Fibroblast of lung (primary cell): ENCODE measurements at regions not wholly inside any gene's neighbourhood (a gene's known extent, or its start where the extent isn't known, plus 50 kb on each side); places are given as distances from the start of the nearest gene placed in this dataset.
"Not testable (repeated sequence)": the region's sequence is repeated elsewhere in the genome, so short reads cannot be mapped to it uniquely, and the experiment has no call there.

Source experiments
- DNase-seq, 2 donors: peaks; one replicate each; pipeline versions ENCODE4 v3.0.0 to v3.0.0-alpha.2; 2010; ENCODE audit warnings: low read depth in 2 of 2
- H2AFZ ChIP-seq: 2 replicates; pipeline ENCODE4 v1.5.1; 2012; ENCODE audit warnings: low read length, control low read depth, inconsistent platforms
- H3K27ac ChIP-seq: 2 replicates; pipeline ENCODE4 v1.5.1; 2011; ENCODE audit warnings: low read length, control low read depth; ENCODE audit not compliant: insufficient read depth
- H3K27me3 ChIP-seq: 2 replicates; pipeline ENCODE4 v1.5.1; 2011; ENCODE audit warnings: mild to moderate bottlenecking, low read length; ENCODE audit not compliant: control insufficient read depth, insufficient read depth
- H3K36me3 ChIP-seq: 2 replicates; pipeline ENCODE4 v1.5.1; 2011; ENCODE audit warnings: low read length; ENCODE audit not compliant: control insufficient read depth, insufficient read depth
- H3K4me1 ChIP-seq: 2 replicates; pipeline ENCODE4 v1.5.1; 2011; ENCODE audit warnings: low read length; ENCODE audit not compliant: control insufficient read depth, insufficient read depth; ENCODE audit errors: extremely low read depth
- H3K4me2 ChIP-seq: 2 replicates; pipeline ENCODE4 v1.5.1; 2011; ENCODE audit warnings: low read length, control low read depth; ENCODE audit not compliant: insufficient read depth; ENCODE audit errors: extremely low read depth
- H3K4me3 ChIP-seq, 4 experiments: fragments of 200-600 bp in 1 of 4; sonication (generic) in 1 of 4; replicated peaks in 1 of 4; 2 replicates each; pipeline ENCODE4 v1.5.1; 2011 to 2016; ENCODE audit warnings: low read length in 4 of 4, low read depth in 3 of 4, mild to moderate bottlenecking in 3 of 4, control low read depth in 2 of 4, inconsistent platforms in 1 of 4, mixed read lengths in 1 of 4; ENCODE audit not compliant: insufficient read depth in 1 of 4; ENCODE audit errors: control extremely low read depth in 1 of 4
- H3K79me2 ChIP-seq: 2 replicates; pipeline ENCODE4 v1.5.1; 2012; ENCODE audit warnings: mild to moderate bottlenecking, low read length, inconsistent platforms; ENCODE audit not compliant: control insufficient read depth, insufficient read depth
- H3K9ac ChIP-seq: 2 replicates; pipeline ENCODE4 v1.5.1; 2011; ENCODE audit warnings: mild to moderate bottlenecking, low read length, control low read depth; ENCODE audit not compliant: insufficient read depth
- H3K9me3 ChIP-seq: 2 replicates; pipeline ENCODE4 v1.5.1; 2012; ENCODE audit warnings: low read depth, low read length; ENCODE audit not compliant: control insufficient read depth, insufficient read depth
- H4K20me1 ChIP-seq: 2 replicates; pipeline ENCODE4 v1.5.1; 2011; ENCODE audit warnings: low read length; ENCODE audit not compliant: control insufficient read depth, insufficient read depth; ENCODE audit errors: extremely low read depth
- EZH2 ChIP-seq: IDR thresholded peaks from 2 replicates; pipeline ENCODE4 v1.5.1; 2012; ENCODE audit warnings: low read length, control low read depth, mild to moderate bottlenecking; ENCODE audit errors: missing control alignments
- TF ChIP-seq, protein P1 (sequence below), 2 donors: IDR thresholded peaks in 1 of 2; conservative IDR thresholded peaks in 1 of 2; 1 replicate in 1 of 2; 2 replicates in 1 of 2; pipeline ENCODE4 v1.5.1; 2011 to 2012; ENCODE audit warnings: low read length in 2 of 2, control low read depth in 1 of 2, inconsistent platforms in 1 of 2, low read depth in 1 of 2, mild to moderate bottlenecking in 1 of 2

DNA sequence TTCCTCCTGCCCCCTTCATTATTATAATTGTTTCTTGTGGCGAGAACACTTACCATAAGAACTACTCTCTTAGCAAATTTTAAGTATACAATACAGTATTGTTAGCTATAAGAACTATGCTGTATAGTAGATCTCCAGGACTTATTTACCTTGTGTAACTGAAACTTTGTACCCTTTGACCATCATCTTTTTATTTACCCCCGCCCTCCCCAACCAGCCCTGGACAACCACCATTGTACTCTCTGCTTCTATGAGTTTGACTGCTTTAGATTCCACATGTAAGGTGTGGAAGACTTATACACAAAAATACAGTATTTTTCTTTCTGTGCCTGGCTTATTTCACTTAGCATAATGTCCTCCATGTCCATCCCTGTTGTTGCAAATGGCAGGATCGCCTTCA is 161.1 kb downstream of the PHF8 start:
- Histone ChIP-seq H3K79me2 (no peaks in the 10 kb centered on the region), H3K9ac (no peak overlapping the region), H3K9me3 (no peaks in the 10 kb centered on the region), H3K27me3 (no peaks in the 10 kb centered on the region), H3K27ac (no peak overlapping the region), H2AFZ (no peak overlapping the region), H3K4me1 (no peaks in the 10 kb centered on the region), H3K4me3 (no peak overlapping the region), H3K36me3 (no peaks in the 10 kb centered on the region), H3K4me2 (no peak overlapping the region), H4K20me1 (no peaks in the 10 kb centered on the region)
- no peak for DNase-seq
- TF ChIP-seq, protein P1, sequence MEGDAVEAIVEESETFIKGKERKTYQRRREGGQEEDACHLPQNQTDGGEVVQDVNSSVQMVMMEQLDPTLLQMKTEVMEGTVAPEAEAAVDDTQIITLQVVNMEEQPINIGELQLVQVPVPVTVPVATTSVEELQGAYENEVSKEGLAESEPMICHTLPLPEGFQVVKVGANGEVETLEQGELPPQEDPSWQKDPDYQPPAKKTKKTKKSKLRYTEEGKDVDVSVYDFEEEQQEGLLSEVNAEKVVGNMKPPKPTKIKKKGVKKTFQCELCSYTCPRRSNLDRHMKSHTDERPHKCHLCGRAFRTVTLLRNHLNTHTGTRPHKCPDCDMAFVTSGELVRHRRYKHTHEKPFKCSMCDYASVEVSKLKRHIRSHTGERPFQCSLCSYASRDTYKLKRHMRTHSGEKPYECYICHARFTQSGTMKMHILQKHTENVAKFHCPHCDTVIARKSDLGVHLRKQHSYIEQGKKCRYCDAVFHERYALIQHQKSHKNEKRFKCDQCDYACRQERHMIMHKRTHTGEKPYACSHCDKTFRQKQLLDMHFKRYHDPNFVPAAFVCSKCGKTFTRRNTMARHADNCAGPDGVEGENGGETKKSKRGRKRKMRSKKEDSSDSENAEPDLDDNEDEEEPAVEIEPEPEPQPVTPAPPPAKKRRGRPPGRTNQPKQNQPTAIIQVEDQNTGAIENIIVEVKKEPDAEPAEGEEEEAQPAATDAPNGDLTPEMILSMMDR (conservative IDR thresholded peaks at IDR 0.05 in 1 of 2, IDR thresholded peaks at IDR 0.05 in 1 of 2; ENCODE audit: low read depth in 1 of 2, low read length in 2 of 2), result no peak
- no peak for TF ChIP-seq EZH2

DNA sequence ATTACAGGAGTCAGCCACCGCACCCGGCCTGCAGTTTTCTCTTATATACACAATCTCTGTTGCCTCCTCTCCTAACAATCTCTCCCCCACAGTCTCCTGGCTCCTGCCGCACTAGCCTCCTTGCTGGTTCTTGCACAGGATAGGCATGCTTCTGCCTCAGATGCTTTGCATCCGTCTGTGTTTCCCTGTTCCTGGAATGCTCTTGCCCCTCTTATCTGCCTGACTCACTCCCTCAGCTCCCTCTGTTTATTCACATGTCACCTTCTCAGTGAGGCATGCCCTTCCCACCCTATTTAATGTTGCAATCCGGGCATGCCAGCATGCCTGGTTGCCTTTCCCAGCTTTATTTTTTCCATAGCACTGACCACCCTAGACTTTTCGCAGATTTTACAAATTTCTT is 161.9 kb downstream of the PHF8 start:
- no peaks in the 10 kb centered on the region for H3K4me1 ChIP-seq
- DNase-seq, result peak; percentile 79 to 81
- no peak overlapping the region for H2AFZ ChIP-seq
- H4K20me1 ChIP-seq, result no peaks in the 10 kb centered on the region
- no peaks in the 10 kb centered on the region for H3K9me3 ChIP-seq
- no peaks in the 10 kb centered on the region for H3K36me3 ChIP-seq
- no peak overlapping the region for H3K4me3 ChIP-seq
- no peak overlapping the region for H3K4me2 ChIP-seq
- H3K27me3 ChIP-seq, result no peaks in the 10 kb centered on the region
- H3K79me2 ChIP-seq, result no peaks in the 10 kb centered on the region
- no peak overlapping the region for H3K9ac ChIP-seq
- TF ChIP-seq, protein P1 (conservative IDR thresholded peaks at IDR 0.05 in 1 of 2, IDR thresholded peaks at IDR 0.05 in 1 of 2; ENCODE audit: low read depth in 1 of 2, low read length in 2 of 2), result no peak
- no peak for TF ChIP-seq EZH2
- H3K27ac ChIP-seq, result no peak overlapping the region

DNA sequence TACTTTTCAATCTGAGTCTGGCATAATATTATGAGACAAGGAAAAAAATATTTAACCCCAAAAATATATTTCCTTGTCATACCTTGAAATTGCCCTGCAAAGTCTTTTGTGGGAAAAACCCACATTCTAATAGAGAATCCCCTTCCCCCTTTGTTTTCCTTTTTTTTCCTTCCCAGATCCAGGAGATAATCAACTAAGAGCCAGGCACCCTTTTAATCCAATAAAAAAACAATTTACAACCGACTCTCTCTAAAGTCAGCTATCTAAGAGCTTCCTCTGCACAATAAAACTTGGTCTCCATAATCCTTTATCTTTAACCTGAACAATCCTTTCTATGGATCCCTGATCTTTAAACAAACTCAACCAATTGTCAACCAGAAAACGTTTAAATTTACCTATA is 163.5 kb downstream of the PHF8 start:
- not testable (repeated sequence) for H3K4me3 ChIP-seq, H3K79me2 ChIP-seq, H3K27ac ChIP-seq

More for the DNA sequence above, 163.5 kb downstream of the PHF8 start:
- H3K36me3 ChIP-seq, H3K9me3 ChIP-seq, H3K4me1 ChIP-seq, DNase-seq, H3K9ac ChIP-seq, H3K27me3 ChIP-seq, H4K20me1 ChIP-seq, H2AFZ ChIP-seq, H3K4me2 ChIP-seq: not testable (repeated sequence)
